Peyer's patch (tissue), 4 donors: ENCODE measurements at regions not wholly inside any gene's neighbourhood (a gene's known extent, or its start where the extent isn't known, plus 50 kb on each side); places are given as distances from the start of the nearest gene placed in this dataset.

Source experiments
- POLR2A ChIP-seq, 2 donors: fragments of 450-650 bp; IDR thresholded peaks; one replicate each; pipeline ENCODE4 v1.5.1; 2017; ENCODE audit warnings: antibody characterized with exemption in 2 of 2, mild to moderate bottlenecking in 2 of 2, moderate library complexity in 2 of 2
- TF ChIP-seq, protein P1 (sequence below), 6 experiments: fragments of 450-650 bp in 4 of 6; fragments of 200-600 bp in 2 of 6; sonication (generic) in 1 of 6; IDR thresholded peaks; one replicate each; pipeline ENCODE4 v1.5.1; 2017 to 2019; ENCODE audit warnings: antibody characterized with exemption in 6 of 6, mild to moderate bottlenecking in 3 of 6, moderate library complexity in 1 of 6

DNA sequence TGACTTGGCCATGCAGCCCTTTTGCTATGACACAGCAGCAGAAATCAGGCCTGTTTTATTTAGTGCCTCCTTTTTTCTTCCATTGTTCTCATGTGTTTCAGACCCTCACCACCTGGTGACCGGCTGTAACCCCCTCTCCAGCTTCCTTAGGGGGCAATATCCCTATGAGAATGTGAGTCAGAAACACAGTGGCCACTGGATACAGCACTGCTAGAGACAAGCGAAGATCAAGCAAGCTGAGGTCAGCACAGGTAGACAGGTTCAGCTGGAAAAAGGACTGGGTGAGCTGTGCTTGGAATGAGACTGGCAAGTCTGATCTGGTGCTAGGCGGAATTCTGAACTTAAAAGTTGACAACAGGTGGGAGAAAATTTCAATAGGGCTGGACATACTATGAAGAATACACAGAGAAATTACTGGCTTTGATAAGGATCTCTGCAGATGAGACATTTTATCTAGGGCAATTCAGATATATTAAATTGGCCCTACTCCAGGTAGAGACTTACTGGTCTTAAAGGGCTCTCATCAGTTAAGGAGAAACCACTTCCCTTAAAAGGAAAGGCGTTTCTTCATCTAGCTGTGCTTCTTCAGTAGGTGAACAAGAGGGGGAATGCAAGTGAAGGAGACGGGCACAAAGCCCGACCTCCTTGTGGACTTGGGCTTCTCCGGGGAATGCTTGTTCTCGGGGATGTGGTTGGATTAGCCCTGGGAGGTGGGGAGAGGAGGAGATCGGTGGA is 83.3 kb downstream of the ERCC5 start:
- no peak for TF ChIP-seq POLR2A (IDR thresholded peaks at IDR 0.05)
- TF ChIP-seq, protein P1, sequence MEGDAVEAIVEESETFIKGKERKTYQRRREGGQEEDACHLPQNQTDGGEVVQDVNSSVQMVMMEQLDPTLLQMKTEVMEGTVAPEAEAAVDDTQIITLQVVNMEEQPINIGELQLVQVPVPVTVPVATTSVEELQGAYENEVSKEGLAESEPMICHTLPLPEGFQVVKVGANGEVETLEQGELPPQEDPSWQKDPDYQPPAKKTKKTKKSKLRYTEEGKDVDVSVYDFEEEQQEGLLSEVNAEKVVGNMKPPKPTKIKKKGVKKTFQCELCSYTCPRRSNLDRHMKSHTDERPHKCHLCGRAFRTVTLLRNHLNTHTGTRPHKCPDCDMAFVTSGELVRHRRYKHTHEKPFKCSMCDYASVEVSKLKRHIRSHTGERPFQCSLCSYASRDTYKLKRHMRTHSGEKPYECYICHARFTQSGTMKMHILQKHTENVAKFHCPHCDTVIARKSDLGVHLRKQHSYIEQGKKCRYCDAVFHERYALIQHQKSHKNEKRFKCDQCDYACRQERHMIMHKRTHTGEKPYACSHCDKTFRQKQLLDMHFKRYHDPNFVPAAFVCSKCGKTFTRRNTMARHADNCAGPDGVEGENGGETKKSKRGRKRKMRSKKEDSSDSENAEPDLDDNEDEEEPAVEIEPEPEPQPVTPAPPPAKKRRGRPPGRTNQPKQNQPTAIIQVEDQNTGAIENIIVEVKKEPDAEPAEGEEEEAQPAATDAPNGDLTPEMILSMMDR (IDR thresholded peaks at IDR 0.05), result no peak
